CD14-positive monocyte (primary cell): ENCODE measurements at regions not wholly inside any gene's neighbourhood (a gene's known extent, or its start where the extent isn't known, plus 50 kb on each side); places are given as distances from the start of the nearest gene placed in this dataset.

Experiments used
- DNase-seq, 3 donors: peaks; one replicate each; pipeline ENCODE4 v3.0.0-alpha.2; 2011 to 2022
- H2AFZ ChIP-seq: 2 replicates; pipeline ENCODE4 v1.6.0; 2012; ENCODE audit warnings: mild to moderate bottlenecking, low read depth, low read length, inconsistent platforms; ENCODE audit not compliant: insufficient read depth, poor library complexity, severe bottlenecking
- H3K27ac ChIP-seq, 2 donors: 1 replicate in 1 of 2; 2 replicates in 1 of 2; pipeline ENCODE4 v1.5.1; 2012 to 2013; ENCODE audit warnings: low read length in 2 of 2, control low read depth in 1 of 2, inconsistent platforms in 1 of 2, low read depth in 1 of 2, mild to moderate bottlenecking in 1 of 2
- H3K27me3 ChIP-seq, 2 donors: one replicate each; pipeline versions ENCODE4 v1.6.0 to v1.6.1; 2011 to 2013; ENCODE audit warnings: low read length in 2 of 2; ENCODE audit not compliant: control insufficient read depth in 2 of 2, insufficient read depth in 2 of 2
- H3K36me3 ChIP-seq, 2 donors: replicated peaks in 1 of 2; 1 replicate in 1 of 2; 2 replicates in 1 of 2; pipeline versions ENCODE4 v1.5.1 to v1.6.1; 2012 to 2013; ENCODE audit warnings: low read length in 2 of 2, control low read depth in 1 of 2, inconsistent platforms in 1 of 2, mild to moderate bottlenecking in 1 of 2; ENCODE audit not compliant: insufficient read depth in 2 of 2, control insufficient read depth in 1 of 2
- H3K4me1 ChIP-seq, 2 donors: 1 replicate in 1 of 2; 2 replicates in 1 of 2; pipeline versions ENCODE4 v1.5.1 to v1.6.1; 2012 to 2013; ENCODE audit warnings: low read length in 2 of 2, control low read depth in 1 of 2, inconsistent platforms in 1 of 2, mild to moderate bottlenecking in 1 of 2, moderate library complexity in 1 of 2; ENCODE audit not compliant: insufficient read depth in 2 of 2, control insufficient read depth in 1 of 2
- H3K4me2 ChIP-seq: replicated peaks from 2 replicates; pipeline ENCODE3; 2012; ENCODE audit warnings: low read length, moderate library complexity, mild to moderate bottlenecking; ENCODE audit not compliant: poor library complexity, severe bottlenecking; ENCODE audit errors: extremely low read depth
- H3K4me3 ChIP-seq, 3 experiments: fragments of 200-600 bp in 1 of 3; sonication (generic) in 1 of 3; replicated peaks in 1 of 3; 1 replicate in 2 of 3; 2 replicates in 1 of 3; pipeline ENCODE4 v1.5.1; 2011 to 2013; ENCODE audit warnings: low read length in 3 of 3, mild to moderate bottlenecking in 3 of 3, control low read depth in 2 of 3, low read depth in 2 of 3, inconsistent platforms in 1 of 3, moderate library complexity in 1 of 3
- H3K79me2 ChIP-seq: 2 replicates; pipeline ENCODE4 v1.6.0; 2012; ENCODE audit warnings: mild to moderate bottlenecking, control low read depth, inconsistent platforms, low read length, moderate library complexity; ENCODE audit not compliant: insufficient read depth
- H3K9ac ChIP-seq: 2 replicates; pipeline ENCODE4 v1.6.0; 2017; ENCODE audit warnings: low read length, mild to moderate bottlenecking; ENCODE audit not compliant: insufficient read depth, poor library complexity, severe bottlenecking
- H3K9me3 ChIP-seq, 2 donors: replicated peaks in 1 of 2; 1 replicate in 1 of 2; 2 replicates in 1 of 2; pipeline versions ENCODE4 v1.5.1 to v1.6.1; 2012 to 2013; ENCODE audit warnings: low read length in 2 of 2, control low read depth in 1 of 2; ENCODE audit not compliant: control insufficient read depth in 1 of 2, insufficient read depth in 1 of 2
- H4K20me1 ChIP-seq: 2 replicates; pipeline ENCODE4 v1.6.0; 2012; ENCODE audit warnings: mild to moderate bottlenecking, low read length, control low read depth, moderate library complexity; ENCODE audit not compliant: insufficient read depth
- H3K27ac Mint-ChIP-seq, 7 donors: one replicate each; pipeline ENCODE4 v1.8.0; 2020; ENCODE audit warnings: mild to moderate bottlenecking in 7 of 7, mixed read lengths in 7 of 7, moderate library complexity in 6 of 7, inconsistent platforms in 2 of 7
- H3K27me3 Mint-ChIP-seq, 3 donors: one replicate each; pipeline ENCODE4 v1.8.0; 2021 to 2022; ENCODE audit warnings: low read depth in 3 of 3, mild to moderate bottlenecking in 3 of 3, mixed read lengths in 3 of 3, moderate library complexity in 3 of 3, inconsistent platforms in 1 of 3
- H3K36me3 Mint-ChIP-seq, 2 donors: one replicate each; pipeline ENCODE4 v1.8.0; 2020; ENCODE audit warnings: mixed read lengths in 2 of 2, inconsistent platforms in 1 of 2, mild to moderate bottlenecking in 1 of 2
- H3K4me1 Mint-ChIP-seq: one replicate; pipeline ENCODE4 v1.8.0; 2020; ENCODE audit warnings: mild to moderate bottlenecking, mixed read lengths
- H3K4me3 Mint-ChIP-seq, 2 donors: one replicate each; pipeline ENCODE4 v1.8.0; 2020; ENCODE audit warnings: mild to moderate bottlenecking in 2 of 2, mixed read lengths in 2 of 2, moderate library complexity in 1 of 2
- H3K9me3 Mint-ChIP-seq, 7 donors: one replicate each; pipeline ENCODE4 v1.8.0; 2020 to 2022; ENCODE audit warnings: mixed read lengths in 7 of 7, mild to moderate bottlenecking in 6 of 7, moderate library complexity in 6 of 7, inconsistent platforms in 2 of 7
- WGBS: methylation state at CpG from one replicate; pipeline ENCODE4 v1.1.5; 2013; ENCODE audit warnings: missing lambda C conversion rate; ENCODE audit not compliant: insufficient coverage; 5-methylcytosine and 5-hydroxymethylcytosine counted together
- intact Hi-C, 2 donors: fragments of 100-400 bp; cut with micrococcal nuclease; formaldehyde crosslinking; loops; one replicate each; pipeline versions ENCODE4 v1.15.0 to v1.15.1; 2023
- TF ChIP-seq, protein P1 (sequence below): fragments of 200-600 bp; IDR thresholded peaks from one replicate; pipeline ENCODE4 v1.8.0; 2022; ENCODE audit warnings: antibody characterized with exemption, mild to moderate bottlenecking

DNA sequence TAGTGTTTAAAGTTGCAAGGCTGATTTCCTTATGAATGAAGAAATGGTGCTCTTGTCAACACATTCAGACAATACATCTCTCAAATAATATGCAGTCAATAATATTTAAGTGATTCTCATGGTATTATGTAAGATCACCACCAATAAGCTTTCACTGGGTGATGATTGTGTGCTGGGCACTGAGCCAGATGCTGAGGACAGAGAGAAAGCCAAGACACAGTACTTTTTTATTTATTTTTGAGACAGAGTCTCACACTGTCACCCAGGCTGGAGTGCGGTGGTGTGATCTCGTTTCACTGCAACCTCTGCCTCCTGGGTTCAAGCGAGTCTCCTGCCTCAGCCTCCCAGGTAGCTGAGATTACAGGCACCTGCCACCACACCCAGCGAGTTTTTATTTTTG, 130.6 kb upstream of the LSM8 start:
- Histone ChIP-seq H3K4me2 (no peak overlapping the region), H3K4me1 (no peaks in the 10 kb centered on the region), H3K79me2 (no peaks in the 10 kb centered on the region), H3K9me3 (no peaks in the 10 kb centered on the region), H4K20me1 (no peaks in the 10 kb centered on the region), H2AFZ (no peak overlapping the region), H3K36me3 (no peaks in the 10 kb centered on the region), H3K4me3 (no peak overlapping the region), H3K9ac (no peak overlapping the region), H3K27me3 (no peaks in the 10 kb centered on the region), H3K27ac (no peak overlapping the region)
- Mint-ChIP-seq H3K9me3 (peaks cover 0 to 3% (median 0%) of the 10 kb centered on the region in 7 donors), H3K4me3 (no peak overlapping the region), H3K36me3 (no peaks in the 10 kb centered on the region), H3K27me3 (peaks cover 0 to 2% (median 2%) of the 10 kb centered on the region in 3 donors), H3K4me1 (no peaks in the 10 kb centered on the region), H3K27ac (no peak overlapping the region)
- 100% methylated on average over 4 of the region's 4 CpGs for WGBS
- TF ChIP-seq, protein P1, sequence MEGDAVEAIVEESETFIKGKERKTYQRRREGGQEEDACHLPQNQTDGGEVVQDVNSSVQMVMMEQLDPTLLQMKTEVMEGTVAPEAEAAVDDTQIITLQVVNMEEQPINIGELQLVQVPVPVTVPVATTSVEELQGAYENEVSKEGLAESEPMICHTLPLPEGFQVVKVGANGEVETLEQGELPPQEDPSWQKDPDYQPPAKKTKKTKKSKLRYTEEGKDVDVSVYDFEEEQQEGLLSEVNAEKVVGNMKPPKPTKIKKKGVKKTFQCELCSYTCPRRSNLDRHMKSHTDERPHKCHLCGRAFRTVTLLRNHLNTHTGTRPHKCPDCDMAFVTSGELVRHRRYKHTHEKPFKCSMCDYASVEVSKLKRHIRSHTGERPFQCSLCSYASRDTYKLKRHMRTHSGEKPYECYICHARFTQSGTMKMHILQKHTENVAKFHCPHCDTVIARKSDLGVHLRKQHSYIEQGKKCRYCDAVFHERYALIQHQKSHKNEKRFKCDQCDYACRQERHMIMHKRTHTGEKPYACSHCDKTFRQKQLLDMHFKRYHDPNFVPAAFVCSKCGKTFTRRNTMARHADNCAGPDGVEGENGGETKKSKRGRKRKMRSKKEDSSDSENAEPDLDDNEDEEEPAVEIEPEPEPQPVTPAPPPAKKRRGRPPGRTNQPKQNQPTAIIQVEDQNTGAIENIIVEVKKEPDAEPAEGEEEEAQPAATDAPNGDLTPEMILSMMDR: no peak
- DNase-seq: no peak
- intact Hi-C loops: no loop called here

GRCh38 chr7:118054529-118054928, 129.4 kb upstream of the LSM8 start:
- H3K79me2 ChIP-seq: no peaks in the 10 kb centered on the region
- H3K27me3 Mint-ChIP-seq: peaks cover 0 to 2% (median 2%) of the 10 kb centered on the region in 3 donors

More at GRCh38 chr7:118054529-118054928, 129.4 kb upstream of the LSM8 start:
- Histone ChIP-seq H4K20me1 (no peaks in the 10 kb centered on the region), H3K27me3 (no peaks in the 10 kb centered on the region), H3K4me2 (no peak overlapping the region), H3K9me3 (no peaks in the 10 kb centered on the region), H3K4me1 (no peaks in the 10 kb centered on the region), H3K27ac (no peak overlapping the region), H2AFZ (no peak overlapping the region), H3K4me3 (no peak overlapping the region), H3K36me3 (no peaks in the 10 kb centered on the region), H3K9ac (no peak overlapping the region)
- peaks cover 0 to 4% (median 0%) of the 10 kb centered on the region in 7 donors for H3K9me3 Mint-ChIP-seq
- no peak for DNase-seq
- intact Hi-C loops: no loop called here
- no CpG with 5 or more reads among the region's 2 CpGs for WGBS
- H3K4me3 Mint-ChIP-seq: no peak overlapping the region
- H3K27ac Mint-ChIP-seq: no peak overlapping the region
- no peaks in the 10 kb centered on the region for H3K4me1 Mint-ChIP-seq
- no peaks in the 10 kb centered on the region for H3K36me3 Mint-ChIP-seq
- TF ChIP-seq, protein P1: no peak
